GM03348 (cell line): ENCODE measurements at regions not wholly inside any gene's neighbourhood (a gene's known extent, or its start where the extent isn't known, plus 50 kb on each side); places are given as distances from the start of the nearest gene placed in this dataset.

ENCODE experiments used
- DNase-seq: peaks from one replicate; pipeline ENCODE4 v3.0.0; 2012; ENCODE audit warnings: low spot score

DNA sequence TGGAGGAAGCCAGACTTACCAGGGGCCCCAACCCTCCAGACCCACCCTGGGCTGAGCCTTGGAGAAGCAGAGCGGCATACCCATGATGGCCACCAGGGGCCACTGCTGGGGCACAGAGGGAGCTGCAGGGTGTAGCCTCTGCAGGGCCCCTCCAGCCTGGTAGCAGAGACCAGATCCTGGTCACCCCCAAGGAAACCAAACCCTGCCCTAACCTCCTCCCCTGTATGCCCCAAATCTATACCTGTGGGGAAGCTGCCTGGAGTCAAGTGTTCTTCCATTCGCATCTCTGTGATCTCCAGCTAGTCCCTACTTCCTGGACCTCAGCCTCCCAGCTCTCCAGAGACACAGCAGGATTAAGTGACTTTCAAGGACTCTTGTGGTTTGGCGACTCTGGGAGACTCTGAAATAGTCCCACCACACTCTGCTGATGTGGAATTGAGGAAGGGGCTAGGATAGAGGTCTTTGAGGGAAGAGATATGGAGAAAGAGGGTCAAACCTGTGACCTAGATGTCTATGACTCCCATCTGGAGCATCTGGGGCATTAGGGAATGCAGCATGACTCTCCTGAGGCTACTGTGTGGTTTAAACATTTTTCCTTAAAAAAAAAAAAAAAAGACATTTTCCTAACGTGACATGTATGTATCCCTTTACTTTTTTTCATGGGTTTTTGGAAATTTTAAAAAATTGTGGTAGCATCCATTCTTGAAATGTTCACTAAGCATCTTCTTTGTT lies 119.2 kb upstream of the IPO9 start:
- DNase-seq, result peak; percentile 79

DNA sequence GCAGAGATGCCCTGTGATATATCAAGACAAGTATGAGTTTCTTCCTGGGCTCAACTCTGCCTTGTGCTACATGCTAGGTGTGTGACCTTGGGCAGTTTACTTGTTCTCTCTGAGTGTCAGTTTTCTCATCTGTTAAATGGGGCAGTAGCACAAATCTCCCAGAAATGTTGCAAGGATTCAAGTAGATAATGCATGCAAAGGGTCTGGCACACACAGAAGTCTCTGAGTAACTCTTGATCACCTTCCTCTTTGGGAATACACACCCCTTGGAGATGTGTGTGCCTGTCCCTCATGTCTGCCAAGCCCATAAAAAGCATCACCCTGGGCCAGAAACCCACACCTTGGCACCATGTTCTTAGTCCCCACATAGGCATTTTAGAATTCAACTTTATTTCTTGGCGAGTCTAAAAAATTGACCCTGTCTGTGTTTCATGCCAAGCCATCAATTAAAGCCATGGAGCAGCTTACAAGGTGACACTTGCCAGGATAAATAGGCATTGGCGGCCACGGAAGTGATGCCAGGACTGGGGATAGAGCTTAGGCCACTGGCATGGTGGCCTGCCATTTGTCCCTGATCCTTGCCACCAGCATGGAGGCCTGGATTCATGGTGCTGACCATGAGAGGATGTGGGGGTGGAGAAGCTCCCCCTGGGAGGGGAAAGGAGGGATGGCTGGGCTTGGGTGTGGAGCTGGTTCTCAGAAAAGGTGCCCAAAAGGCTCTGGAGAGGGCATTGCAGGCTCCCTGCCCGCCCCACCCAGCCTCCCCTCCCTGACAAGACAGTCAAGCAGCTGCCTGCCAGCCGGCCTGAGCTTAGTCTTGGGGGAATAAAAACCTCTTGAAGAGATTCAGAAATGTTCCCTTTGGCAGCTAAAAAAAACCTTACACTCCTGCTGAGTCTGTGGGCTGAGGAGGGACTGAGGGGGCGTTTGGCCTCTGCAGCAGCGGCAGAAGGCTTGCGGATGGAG lies 118.0 kb upstream of the IPO9 start:
- DNase-seq, result no peak

DNA sequence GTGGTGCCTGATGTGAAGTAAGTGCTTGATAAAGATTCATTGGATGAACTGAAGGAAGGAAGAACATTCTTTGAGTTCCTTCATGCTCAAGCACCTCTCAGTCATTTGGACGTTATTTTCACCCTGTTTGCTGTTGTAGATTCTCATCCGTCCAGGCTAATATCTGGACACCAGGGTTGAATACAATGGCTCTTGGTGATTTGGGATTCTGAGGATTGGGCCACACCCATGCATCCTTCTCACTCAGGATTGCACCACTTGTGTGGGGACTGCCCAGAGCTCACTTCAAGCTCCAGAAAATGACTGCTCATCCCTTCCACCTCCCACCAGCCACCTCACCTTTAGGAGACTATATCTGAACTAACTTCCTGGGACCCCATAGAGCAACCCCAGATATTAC lies 117.1 kb upstream of the IPO9 start:
- DNase-seq, result peak; percentile 51

DNA sequence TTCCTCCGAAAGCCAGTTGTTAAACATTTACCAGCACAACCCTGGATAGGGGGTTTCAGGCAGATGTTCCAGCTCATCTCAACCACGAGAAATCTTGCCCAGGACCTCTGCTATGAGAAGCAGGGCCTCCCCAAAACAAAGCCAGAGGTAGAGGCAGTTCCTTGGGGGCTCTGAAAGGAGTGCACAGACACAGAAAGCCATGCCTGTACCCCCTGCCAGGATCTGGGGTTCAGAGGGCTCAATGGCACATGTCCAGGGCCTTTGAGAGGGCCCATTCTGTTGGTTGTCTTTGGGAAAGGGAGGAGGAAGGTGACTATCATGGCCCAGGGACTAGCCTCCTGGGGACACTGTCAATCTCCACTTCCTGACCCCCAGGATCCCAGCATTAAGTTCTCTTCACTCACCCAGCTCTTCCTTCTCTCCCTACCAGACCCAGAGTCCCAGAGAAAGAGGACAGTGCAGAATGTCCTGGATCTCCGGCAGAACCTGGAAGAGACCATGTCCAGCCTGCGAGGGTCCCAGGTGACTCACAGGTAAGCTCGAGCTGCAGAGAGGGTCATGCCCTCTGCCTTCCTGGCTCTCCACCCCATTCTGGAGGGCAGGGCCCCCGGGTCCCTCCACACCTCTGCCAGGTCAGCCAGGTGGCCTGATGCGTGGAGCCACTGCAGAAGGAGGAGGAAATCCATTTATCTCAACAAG lies 116.4 kb upstream of the IPO9 start:
- DNase-seq, result no peak

DNA sequence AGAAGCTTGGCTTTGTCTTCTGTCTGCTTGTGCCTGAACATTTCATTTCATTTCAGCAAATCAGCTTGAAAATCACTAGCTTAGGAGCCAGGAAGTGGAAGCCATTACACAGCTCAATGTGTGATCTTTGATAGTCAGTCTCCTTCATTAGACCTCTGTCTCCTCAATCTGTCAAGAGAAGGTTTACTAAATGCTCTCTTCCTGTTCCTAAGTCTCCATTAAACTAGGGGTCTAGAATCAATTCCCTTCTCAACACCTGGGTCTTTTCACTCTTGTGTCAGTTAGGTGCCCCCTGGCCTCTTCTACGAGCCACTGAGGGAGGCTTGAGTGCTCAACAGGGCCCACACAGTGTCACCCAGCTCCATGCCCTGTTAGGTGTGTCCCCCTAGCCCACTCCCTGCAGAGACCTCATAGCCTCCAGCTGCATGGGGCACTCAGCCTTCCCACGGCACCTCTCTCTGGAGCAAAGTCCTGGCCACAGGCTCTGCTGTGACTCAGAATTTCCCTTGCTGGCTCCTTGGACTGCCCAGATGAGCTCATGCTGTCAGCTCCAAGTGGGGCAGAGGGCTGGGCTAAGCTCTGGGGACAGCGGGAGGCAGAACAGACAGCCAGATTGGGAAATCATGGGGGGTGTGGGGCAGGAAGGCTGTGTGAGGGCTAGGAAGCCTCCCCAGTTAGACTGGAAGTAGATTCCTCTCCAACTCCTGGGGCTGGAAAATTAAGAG lies 115.7 kb upstream of the IPO9 start:
- DNase-seq, result peak; percentile 94

- peak; percentile 94 for DNase-seq
These were observed 114.2 kb upstream of the IPO9 start for GRCh38 chr1:201714542-201715329.

DNA sequence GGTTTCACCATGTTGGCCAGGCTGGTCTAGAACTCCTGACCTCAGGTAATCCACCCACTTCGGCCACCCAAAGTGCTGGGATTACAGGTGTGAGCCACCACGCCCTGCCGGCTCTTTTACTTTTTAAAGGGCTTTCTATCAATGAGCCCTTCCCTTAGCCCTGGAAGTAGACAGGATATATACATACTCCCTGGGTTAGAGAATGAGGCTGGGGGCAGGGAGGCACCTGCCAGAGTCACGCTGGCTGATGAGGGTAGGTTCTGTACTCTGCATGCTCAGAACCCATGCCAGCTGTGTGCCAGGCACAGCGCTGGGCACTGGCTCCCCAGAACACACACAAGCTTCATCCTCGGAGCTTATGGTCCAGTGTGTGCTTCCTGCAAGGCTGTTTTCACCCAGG lies 113.6 kb upstream of the IPO9 start:
- DNase-seq, result no peak

GRCh38 chr1:201715801-201716741 lies 112.9 kb upstream of the IPO9 start:
- DNase-seq, result no peak

DNA sequence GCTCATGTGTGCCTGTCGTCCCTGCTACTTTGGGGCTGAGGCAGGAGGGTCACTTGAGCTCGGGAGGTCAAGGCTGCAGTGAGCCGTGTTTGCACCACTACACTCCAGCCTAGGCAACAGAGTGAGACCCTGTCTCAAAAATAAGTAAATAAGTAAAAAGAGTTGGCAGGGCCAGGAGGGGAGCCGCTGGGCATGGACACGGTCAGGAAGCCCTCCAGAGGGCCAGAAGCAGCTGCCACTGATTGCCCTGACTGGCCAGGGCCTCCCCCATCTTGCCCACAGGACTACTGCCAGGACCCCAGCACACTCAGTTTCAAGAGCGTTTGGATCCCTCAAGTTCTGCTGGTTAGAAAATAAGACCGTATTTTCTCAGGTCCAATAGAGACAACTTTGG lies 112.2 kb upstream of the IPO9 start:
- DNase-seq, result no peak

GRCh38 chr1:201717286-201717685 lies 111.7 kb upstream of the IPO9 start:
- DNase-seq, result no peak

- DNase-seq, result no peak
These were observed 110.4 kb upstream of the IPO9 start for GRCh38 chr1:201718346-201719202.

DNA sequence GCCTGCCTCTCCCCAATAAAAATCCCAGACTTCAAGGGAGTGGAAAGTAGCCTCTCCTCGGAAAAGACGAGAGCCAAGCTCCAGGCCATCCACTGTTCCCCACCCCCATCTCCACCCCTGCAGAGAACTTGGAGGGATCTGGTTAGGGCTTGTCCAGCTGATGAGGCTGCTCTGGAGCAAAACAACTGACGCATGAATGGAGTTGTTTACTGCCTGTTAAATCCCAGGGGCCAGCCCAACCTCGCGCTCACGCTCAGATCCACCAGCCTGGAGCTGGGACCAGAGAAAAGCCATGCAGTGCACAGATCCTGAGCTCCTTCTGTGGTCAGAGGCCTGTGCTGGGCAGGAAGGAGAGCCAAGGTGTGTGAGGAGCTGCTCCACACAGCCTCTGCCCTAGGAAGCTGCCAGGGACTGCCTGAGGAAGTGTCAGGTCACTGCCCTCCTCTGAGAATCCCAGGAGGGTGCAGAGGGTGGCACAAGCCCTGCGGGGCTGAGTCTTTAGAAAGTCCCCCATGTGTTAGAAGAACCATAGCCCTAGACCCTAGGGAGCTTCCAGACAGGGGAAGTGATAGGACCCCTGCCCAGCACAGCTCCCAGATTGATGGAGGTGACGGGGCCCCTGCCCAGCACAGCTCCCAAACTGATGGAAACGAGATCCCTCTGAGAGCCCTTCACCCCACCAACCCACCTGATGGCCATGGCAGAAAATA lies 109.0 kb upstream of the IPO9 start:
- DNase-seq, result peak; percentile 69

DNA sequence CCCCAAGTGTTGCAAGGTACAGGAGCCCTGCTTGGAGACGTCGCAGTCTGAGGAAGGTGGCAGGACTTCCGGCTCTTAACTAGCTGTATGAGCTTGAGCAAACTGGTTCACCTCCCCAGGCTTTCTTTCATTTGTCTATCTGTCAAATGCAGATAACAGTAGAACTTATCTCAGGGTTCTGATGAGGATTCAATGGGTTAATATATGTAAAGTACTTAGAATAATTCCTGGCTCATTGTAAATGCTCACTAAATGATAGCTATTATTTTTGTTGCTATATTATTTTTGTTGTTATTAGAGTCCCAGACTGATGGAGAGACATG lies 108.5 kb upstream of the IPO9 start:
- no peak for DNase-seq

- DNase-seq, result peak; percentile 52
These were observed 107.6 kb upstream of the IPO9 start for GRCh38 chr1:201721082-201722049.

DNA sequence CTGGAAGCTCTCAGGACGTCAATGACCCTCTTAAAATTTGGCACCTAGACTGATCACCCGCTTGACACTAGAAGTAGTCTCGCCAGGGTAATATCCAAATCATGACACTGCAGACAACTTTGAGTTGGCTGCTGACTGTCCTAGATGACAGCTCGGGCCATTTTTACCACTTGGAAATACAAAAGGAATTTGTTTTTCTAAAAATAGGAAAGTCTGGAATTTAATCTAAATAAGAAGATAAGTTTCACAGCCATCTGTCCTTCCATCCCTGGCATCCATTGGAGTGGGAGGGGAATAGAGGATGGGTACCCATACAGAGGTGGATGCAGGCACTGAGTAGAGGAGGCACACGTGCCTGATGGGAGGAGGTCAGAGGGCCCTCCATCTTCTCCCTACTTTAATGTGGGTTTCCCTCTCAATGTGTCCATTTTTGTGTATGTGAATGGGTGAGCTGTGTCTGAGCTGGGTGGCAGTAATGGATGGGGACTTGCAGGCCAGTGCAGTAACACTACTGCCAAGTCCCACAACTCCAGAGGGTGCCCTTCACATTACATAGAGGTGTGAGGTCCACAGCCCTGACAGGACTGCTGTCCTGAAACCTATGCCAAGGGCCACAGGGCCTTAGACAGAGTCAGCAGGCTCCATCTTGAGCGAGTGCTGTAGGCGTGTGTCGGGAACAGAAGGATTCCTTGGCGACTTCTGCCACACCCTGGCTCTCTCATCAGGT lies 104.8 kb upstream of the IPO9 start:
- no peak for DNase-seq

GRCh38 chr1:201724766-201725118 lies 104.2 kb upstream of the IPO9 start:
- no peak for DNase-seq

- DNase-seq, result no peak
These were observed 102.3 kb upstream of the IPO9 start for GRCh38 chr1:201726700-201727099.
